Natural killer cell (primary cell): ENCODE measurements at regions not wholly inside any gene's neighbourhood (a gene's known extent, or its start where the extent isn't known, plus 50 kb on each side); places are given as distances from the start of the nearest gene placed in this dataset.
A peak's percentile ranks its signal among the peaks of the same experiment; 100 is the strongest.

Source experiments
- ATAC-seq, 3 donors: fragments of 150-1000 bp in 2 of 3; fragments of 200-7000 bp in 1 of 3; cut with Tn5 transposase; 1 replicate in 1 of 3; 2 replicates in 2 of 3; pipeline ENCODE4 v1.10.0; 2021; ENCODE audit warnings: mild to moderate bottlenecking in 2 of 3, moderate library complexity in 2 of 3
- DNase-seq, 2 donors: peaks; one replicate each; pipeline versions ENCODE4 v3.0.0 to v3.0.0-alpha.2; 2013 to 2021; ENCODE audit warnings: mixed read lengths in 1 of 2
- H3K27ac ChIP-seq: one replicate; pipeline ENCODE4 v1.5.1; 2013; ENCODE audit warnings: mild to moderate bottlenecking, low read length
- H3K27me3 ChIP-seq: one replicate; pipeline ENCODE4 v1.6.1; 2013; ENCODE audit warnings: low read length; ENCODE audit not compliant: control insufficient read depth, insufficient read depth
- H3K36me3 ChIP-seq: one replicate; pipeline ENCODE4 v1.6.1; 2013; ENCODE audit warnings: low read length; ENCODE audit not compliant: control insufficient read depth, insufficient read depth
- H3K4me1 ChIP-seq: one replicate; pipeline ENCODE4 v1.6.1; 2013; ENCODE audit warnings: low read length; ENCODE audit not compliant: control insufficient read depth, insufficient read depth
- H3K4me3 ChIP-seq: one replicate; pipeline ENCODE4 v1.5.1; 2013; ENCODE audit warnings: low read length
- H3K9me3 ChIP-seq: one replicate; pipeline ENCODE4 v1.6.1; 2013; ENCODE audit warnings: low read length; ENCODE audit not compliant: control insufficient read depth, insufficient read depth
- H3K27ac Mint-ChIP-seq, 2 donors: one replicate each; pipeline ENCODE4 v1.8.0; 2022; ENCODE audit warnings: mild to moderate bottlenecking in 2 of 2, mixed read lengths in 2 of 2, moderate library complexity in 1 of 2
- H3K27me3 Mint-ChIP-seq, 2 donors: one replicate each; pipeline ENCODE4 v1.8.0; 2022; ENCODE audit warnings: low read depth in 2 of 2, mixed read lengths in 2 of 2
- H3K36me3 Mint-ChIP-seq: one replicate; pipeline ENCODE4 v1.8.0; 2022; ENCODE audit warnings: mixed read lengths
- H3K4me1 Mint-ChIP-seq, 2 donors: one replicate each; pipeline ENCODE4 v1.8.0; 2022; ENCODE audit warnings: mixed read lengths in 2 of 2
- H3K4me3 Mint-ChIP-seq: one replicate; pipeline ENCODE4 v1.8.0; 2022; ENCODE audit warnings: mild to moderate bottlenecking, moderate library complexity, mixed read lengths
- H3K9me3 Mint-ChIP-seq, 2 donors: one replicate each; pipeline ENCODE4 v1.8.0; 2022; ENCODE audit warnings: mixed read lengths in 2 of 2
- CTCF ChIP-seq: fragments of 200-600 bp; IDR thresholded peaks from one replicate; pipeline ENCODE4 v1.8.0; 2022; ENCODE audit warnings: antibody characterized with exemption
- WGBS: methylation state at CpG from one replicate; pipeline ENCODE4 v1.1.7; 2013; ENCODE audit warnings: missing lambda C conversion rate; ENCODE audit not compliant: insufficient coverage; 5-methylcytosine and 5-hydroxymethylcytosine counted together
- intact Hi-C: fragments of 100-400 bp; cut with micrococcal nuclease; formaldehyde crosslinking; loops from one replicate; pipeline ENCODE4 v1.14.2; 2022

GRCh38 chr10:90588222-90588621, 269.6 kb downstream of the HTR7 start:
- no peaks in the 10 kb centered on the region for H3K27me3 Mint-ChIP-seq
- no peak overlapping the region for H3K4me3 ChIP-seq
- H3K27ac ChIP-seq = no peak overlapping the region
- intact Hi-C loops = no loop called here
- DNase-seq (no peak), ATAC-seq (no peak)
- H3K4me3 Mint-ChIP-seq = no peak overlapping the region
- H3K9me3 Mint-ChIP-seq = peaks cover 5 to 7% of the 10 kb centered on the region in 2 donors
- H3K36me3 Mint-ChIP-seq = no peaks in the 10 kb centered on the region
- H3K4me1 Mint-ChIP-seq = no peaks in the 10 kb centered on the region
- H3K27me3 ChIP-seq = no peaks in the 10 kb centered on the region
- no peaks in the 10 kb centered on the region for H3K9me3 ChIP-seq
- H3K36me3 ChIP-seq = no peaks in the 10 kb centered on the region
- 72% methylated on average over 3 of the region's 3 CpGs for WGBS
- no peaks in the 10 kb centered on the region for H3K4me1 ChIP-seq
- no peak overlapping the region for H3K27ac Mint-ChIP-seq
- TF ChIP-seq CTCF = no peak

DNA sequence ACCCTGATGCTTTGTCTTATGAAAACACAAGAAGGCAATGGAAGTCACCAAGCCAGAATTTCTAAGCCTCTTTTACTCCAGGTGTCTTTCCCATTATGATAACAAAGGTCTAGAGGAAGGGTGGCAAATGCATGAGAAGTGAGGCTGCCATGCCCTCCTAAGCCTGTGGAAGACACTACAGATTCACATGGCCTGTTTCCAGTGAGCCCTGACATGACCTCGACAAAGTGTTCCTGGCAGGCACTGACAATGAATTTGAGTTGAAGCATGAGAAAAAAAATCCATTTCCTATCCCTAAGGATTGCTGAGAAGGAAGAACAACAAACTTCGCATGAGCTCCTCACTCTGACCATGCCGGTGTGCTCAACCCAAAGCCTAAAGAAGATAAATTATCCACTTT, 268.0 kb downstream of the HTR7 start:
- Histone ChIP-seq H3K36me3 (no peaks in the 10 kb centered on the region), H3K4me1 (no peaks in the 10 kb centered on the region), H3K9me3 (no peaks in the 10 kb centered on the region), H3K4me3 (no peak overlapping the region), H3K27ac (no peak overlapping the region), H3K27me3 (no peaks in the 10 kb centered on the region)
- DNase-seq (no peak), ATAC-seq (no peak)
- WGBS = 81% methylated on average over 3 of the region's 3 CpGs
- Mint-ChIP-seq H3K27me3 (no peaks in the 10 kb centered on the region), H3K4me1 (no peaks in the 10 kb centered on the region), H3K9me3 (peaks cover 3 to 5% of the 10 kb centered on the region in 2 donors), H3K27ac (no peak overlapping the region), H3K36me3 (no peaks in the 10 kb centered on the region), H3K4me3 (no peak overlapping the region)
- no peak for TF ChIP-seq CTCF
- intact Hi-C loops = loop anchor here (10.0 kb wide), 1 partner anchor 65 kb away; no protein-coding TSS in a partner anchor

DNA sequence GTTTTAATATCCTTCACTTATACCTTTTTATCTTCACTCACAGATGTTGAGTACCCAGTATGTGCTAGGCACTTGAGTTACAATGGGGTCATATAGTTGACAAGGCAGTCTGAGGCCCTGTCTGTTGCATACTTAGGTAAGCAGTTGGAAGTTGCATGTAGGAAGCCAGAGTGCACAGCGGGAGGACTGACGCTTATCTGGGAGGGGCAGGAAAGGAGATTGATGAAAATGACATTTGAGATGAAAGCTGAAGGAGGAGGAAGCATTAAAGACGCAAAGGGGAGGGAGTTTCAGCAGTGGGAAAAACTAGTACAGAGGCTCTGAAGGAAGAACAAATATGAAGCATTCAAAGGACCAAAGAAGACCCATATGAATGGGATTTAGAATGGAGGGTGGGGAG, 266.2 kb downstream of the HTR7 start:
- Mint-ChIP-seq H3K36me3 (no peaks in the 10 kb centered on the region), H3K27ac (no peak overlapping the region), H3K4me3 (no peak overlapping the region), H3K9me3 (peaks cover 5 to 6% of the 10 kb centered on the region in 2 donors), H3K27me3 (no peaks in the 10 kb centered on the region), H3K4me1 (no peaks in the 10 kb centered on the region)
- intact Hi-C loops = loop anchor here (10.0 kb wide), 1 partner anchor 63 kb away; no protein-coding TSS in a partner anchor
- Histone ChIP-seq H3K27me3 (no peaks in the 10 kb centered on the region), H3K36me3 (no peaks in the 10 kb centered on the region), H3K9me3 (no peaks in the 10 kb centered on the region), H3K4me3 (no peak overlapping the region), H3K27ac (no peak overlapping the region), H3K4me1 (no peaks in the 10 kb centered on the region)
- no peak for ATAC-seq
- TF ChIP-seq CTCF = no peak
- 60% methylated on average over 3 of the region's 3 CpGs for WGBS
- no peak for DNase-seq

- no peaks in the 10 kb centered on the region for H3K9me3 ChIP-seq
- no peak for TF ChIP-seq CTCF
- 27% methylated on average over 3 of the region's 3 CpGs for WGBS
These were observed 265.1 kb downstream of the HTR7 start for GRCh38 chr10:90592638-90593302.

More at GRCh38 chr10:90592638-90593302, 265.1 kb downstream of the HTR7 start:
- Histone ChIP-seq H3K4me1 (no peaks in the 10 kb centered on the region), H3K4me3 (no peak overlapping the region), H3K36me3 (no peaks in the 10 kb centered on the region), H3K27me3 (no peaks in the 10 kb centered on the region), H3K27ac (no peak overlapping the region)
- Mint-ChIP-seq H3K4me1 (no peaks in the 10 kb centered on the region), H3K4me3 (no peak overlapping the region), H3K27me3 (no peaks in the 10 kb centered on the region), H3K9me3 (peaks cover 5 to 6% of the 10 kb centered on the region in 2 donors), H3K27ac (no peak overlapping the region), H3K36me3 (no peaks in the 10 kb centered on the region)
- intact Hi-C loops = loop anchor here (10.0 kb wide), 1 partner anchor 62 kb away; no protein-coding TSS in a partner anchor
- peak in 1 of 2 donors; percentile 2 for DNase-seq
- ATAC-seq = no peak
